ENCODE measurements at regions not wholly inside any gene's neighbourhood (a gene's known extent, or its start where the extent isn't known, plus 50 kb on each side); places are given as distances from the start of the nearest gene placed in this dataset.

DNA sequence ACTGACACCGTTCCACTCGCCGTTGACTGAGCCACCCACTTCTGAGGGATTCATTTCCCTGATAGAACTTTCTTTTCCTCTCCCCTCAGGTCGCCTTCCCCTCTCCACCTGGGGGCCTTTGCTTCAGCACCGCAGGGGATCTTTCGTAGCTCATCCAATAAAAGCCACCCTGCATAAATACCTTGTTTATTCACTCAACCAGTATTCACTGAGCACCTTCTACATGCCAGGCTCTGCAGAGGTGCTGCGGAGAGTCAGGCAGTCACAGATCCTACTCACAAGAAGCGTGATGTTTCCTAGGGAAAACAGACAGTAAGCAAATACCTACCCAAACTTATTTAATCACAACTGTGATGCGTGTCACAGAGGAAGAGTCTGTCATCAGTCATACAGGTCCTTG is 127.7 kb downstream of the TEX36 start:
- Histone ChIP-seq H3K4me2 (replicated peaks; ENCODE audit: low read depth, low read length, poor library complexity, severe bottlenecking) (no peak overlapping the region), H3K79me2 (ENCODE audit: control insufficient read depth, insufficient read depth, low read length) (no peaks in the 10 kb centered on the region), H3K9me3 (ENCODE audit: control extremely low read depth in 1 of 3, control insufficient read depth in 2 of 3, insufficient read depth in 1 of 3, low read length in 2 of 3) (peaks cover 0 to 10% (median 0%) of the 10 kb centered on the region in 3 donors), H3K36me3 (replicated peaks in 1 of 2; ENCODE audit: control extremely low read depth in 1 of 2, control insufficient read depth in 1 of 2, extremely low read depth in 1 of 2, insufficient read depth in 2 of 2, low read length in 1 of 2) (no peaks in the 10 kb centered on the region), H3K27ac (ENCODE audit: low read length in 2 of 2) (no peak overlapping the region), H3K4me3 (ENCODE audit: control extremely low read depth in 1 of 5, extremely low read depth in 1 of 5, insufficient read depth in 1 of 5, low read depth in 2 of 5, low read length in 4 of 5) (no peak overlapping the region), H2AFZ (ENCODE audit: insufficient read depth, low read depth, low read length, poor library complexity, severe bottlenecking) (no peak overlapping the region), H3K4me1 (ENCODE audit: control insufficient read depth in 2 of 2, insufficient read depth in 2 of 2, low read length in 2 of 2) (no peaks in the 10 kb centered on the region), H4K20me1 (ENCODE audit: control insufficient read depth, insufficient read depth, low read length, poor library complexity, severe bottlenecking) (no peaks in the 10 kb centered on the region), H3K27me3 (replicated peaks in 1 of 4; ENCODE audit: control extremely low read depth in 1 of 4, control insufficient read depth in 3 of 4, insufficient read depth in 4 of 4, low read length in 3 of 4) (no peaks in the 10 kb centered on the region), H3K9ac (ENCODE audit: low read length) (no peak overlapping the region)
- H3K4me3 Mint-ChIP-seq = no peak overlapping the region
- WGBS (ENCODE audit: insufficient coverage) = 86% methylated on average over 7 of the region's 9 CpGs
- no peak for ATAC-seq (ENCODE audit: low read depth)
- CTCF ChIA-PET = no interaction called here
- TF ChIP-seq, protein P1, sequence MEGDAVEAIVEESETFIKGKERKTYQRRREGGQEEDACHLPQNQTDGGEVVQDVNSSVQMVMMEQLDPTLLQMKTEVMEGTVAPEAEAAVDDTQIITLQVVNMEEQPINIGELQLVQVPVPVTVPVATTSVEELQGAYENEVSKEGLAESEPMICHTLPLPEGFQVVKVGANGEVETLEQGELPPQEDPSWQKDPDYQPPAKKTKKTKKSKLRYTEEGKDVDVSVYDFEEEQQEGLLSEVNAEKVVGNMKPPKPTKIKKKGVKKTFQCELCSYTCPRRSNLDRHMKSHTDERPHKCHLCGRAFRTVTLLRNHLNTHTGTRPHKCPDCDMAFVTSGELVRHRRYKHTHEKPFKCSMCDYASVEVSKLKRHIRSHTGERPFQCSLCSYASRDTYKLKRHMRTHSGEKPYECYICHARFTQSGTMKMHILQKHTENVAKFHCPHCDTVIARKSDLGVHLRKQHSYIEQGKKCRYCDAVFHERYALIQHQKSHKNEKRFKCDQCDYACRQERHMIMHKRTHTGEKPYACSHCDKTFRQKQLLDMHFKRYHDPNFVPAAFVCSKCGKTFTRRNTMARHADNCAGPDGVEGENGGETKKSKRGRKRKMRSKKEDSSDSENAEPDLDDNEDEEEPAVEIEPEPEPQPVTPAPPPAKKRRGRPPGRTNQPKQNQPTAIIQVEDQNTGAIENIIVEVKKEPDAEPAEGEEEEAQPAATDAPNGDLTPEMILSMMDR (IDR thresholded peaks at IDR 0.05) = no peak
- TF ChIP-seq EZH2 (IDR thresholded peaks at IDR 0.05; ENCODE audit: borderline replicate concordance, insufficient read depth, low read depth, low read length, poor library complexity, severe bottlenecking) = no peak
- POLR2A ChIA-PET = no interaction called here
- peaks cover 6% of the 10 kb centered on the region for H3K9me3 Mint-ChIP-seq (ENCODE audit: insufficient read depth)
- H3K4me1 Mint-ChIP-seq = no peaks in the 10 kb centered on the region
- no peak for DNase-seq
- intact Hi-C loops (cut with micrococcal nuclease) = no loop called here
- no peak overlapping the region for H3K27ac Mint-ChIP-seq
- H3K27me3 Mint-ChIP-seq = peaks cover 23% of the 10 kb centered on the region

DNA sequence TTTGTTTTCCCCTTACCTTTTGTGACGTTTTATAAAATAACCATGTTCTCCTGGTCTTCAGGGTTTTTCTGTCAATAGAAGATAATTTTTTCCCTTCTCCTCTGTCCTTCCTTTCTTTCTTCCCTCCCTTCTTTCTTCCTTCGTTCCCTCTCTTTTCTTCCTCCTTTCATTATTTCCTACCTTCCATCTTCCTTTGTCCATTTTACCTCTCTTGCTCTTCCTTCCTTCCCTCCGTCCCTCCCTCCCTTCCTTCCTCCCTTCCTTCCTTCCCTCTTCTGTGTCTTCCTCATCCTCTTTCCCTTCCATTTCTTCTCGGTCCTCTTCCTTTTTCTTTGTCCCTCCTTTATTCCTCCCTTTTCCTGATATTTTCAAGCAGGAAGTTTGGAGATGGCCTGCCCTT is 128.2 kb downstream of the TEX36 start:
- no peak for TF ChIP-seq EZH2 (IDR thresholded peaks at IDR 0.05; ENCODE audit: borderline replicate concordance, insufficient read depth, low read depth, low read length, poor library complexity, severe bottlenecking)
- TF ChIP-seq, protein P1 (IDR thresholded peaks at IDR 0.05) = no peak
- H3K4me3 Mint-ChIP-seq = no peak overlapping the region

More for the DNA sequence above, 128.2 kb downstream of the TEX36 start:
- no peak overlapping the region for H3K4me2 ChIP-seq (replicated peaks; ENCODE audit: low read depth, low read length, poor library complexity, severe bottlenecking)
- no peaks in the 10 kb centered on the region for H3K4me1 ChIP-seq (ENCODE audit: control insufficient read depth in 2 of 2, insufficient read depth in 2 of 2, low read length in 2 of 2)
- ATAC-seq (ENCODE audit: low read depth) = no peak
- no peak overlapping the region for H2AFZ ChIP-seq (ENCODE audit: insufficient read depth, low read depth, low read length, poor library complexity, severe bottlenecking)
- ChIA-PET POLR2A (no interaction called here), CTCF (no interaction called here)
- WGBS (ENCODE audit: insufficient coverage) = 49% methylated on average over 3 of the region's 4 CpGs
- Mint-ChIP-seq H3K27ac (no peak overlapping the region), H3K4me1 (no peaks in the 10 kb centered on the region), H3K9me3 (ENCODE audit: insufficient read depth) (peaks cover 6% of the 10 kb centered on the region), H3K27me3 (peaks cover 23% of the 10 kb centered on the region)
- intact Hi-C loops (cut with micrococcal nuclease) = no loop called here
- no peak for DNase-seq
- no peak overlapping the region for H3K27ac ChIP-seq (ENCODE audit: low read length in 2 of 2)
- H3K4me3 ChIP-seq (ENCODE audit: control extremely low read depth in 1 of 5, extremely low read depth in 1 of 5, insufficient read depth in 1 of 5, low read depth in 2 of 5, low read length in 4 of 5) = no peak overlapping the region
- no peaks in the 10 kb centered on the region for H3K36me3 ChIP-seq (replicated peaks in 1 of 2; ENCODE audit: control extremely low read depth in 1 of 2, control insufficient read depth in 1 of 2, extremely low read depth in 1 of 2, insufficient read depth in 2 of 2, low read length in 1 of 2)
- no peaks in the 10 kb centered on the region for H4K20me1 ChIP-seq (ENCODE audit: control insufficient read depth, insufficient read depth, low read length, poor library complexity, severe bottlenecking)
- H3K9ac ChIP-seq (ENCODE audit: low read length) = no peak overlapping the region
- peaks cover 0 to 10% (median 0%) of the 10 kb centered on the region in 3 donors for H3K9me3 ChIP-seq (ENCODE audit: control extremely low read depth in 1 of 3, control insufficient read depth in 2 of 3, insufficient read depth in 1 of 3, low read length in 2 of 3)
- H3K27me3 ChIP-seq (replicated peaks in 1 of 4; ENCODE audit: control extremely low read depth in 1 of 4, control insufficient read depth in 3 of 4, insufficient read depth in 4 of 4, low read length in 3 of 4) = no peaks in the 10 kb centered on the region
- no peaks in the 10 kb centered on the region for H3K79me2 ChIP-seq (ENCODE audit: control insufficient read depth, insufficient read depth, low read length)

All from B cell (primary cell).